Inflammatory macrophage (primary cell): ENCODE measurements at regions not wholly inside any gene's neighbourhood (a gene's known extent, or its start where the extent isn't known, plus 50 kb on each side); places are given as distances from the start of the nearest gene placed in this dataset.
"Not testable (repeated sequence)": the region's sequence is repeated elsewhere in the genome, so short reads cannot be mapped to it uniquely, and the experiment has no call there.

ENCODE experiments used
- DNase-seq, 2 donors: peaks; one replicate each; pipeline ENCODE4 v3.0.0-alpha.2; 2020 to 2022

GRCh38 chr5:106414342-106414741 is 1256.4 kb downstream of the EFNA5 start:
- DNase-seq: no peak

DNA sequence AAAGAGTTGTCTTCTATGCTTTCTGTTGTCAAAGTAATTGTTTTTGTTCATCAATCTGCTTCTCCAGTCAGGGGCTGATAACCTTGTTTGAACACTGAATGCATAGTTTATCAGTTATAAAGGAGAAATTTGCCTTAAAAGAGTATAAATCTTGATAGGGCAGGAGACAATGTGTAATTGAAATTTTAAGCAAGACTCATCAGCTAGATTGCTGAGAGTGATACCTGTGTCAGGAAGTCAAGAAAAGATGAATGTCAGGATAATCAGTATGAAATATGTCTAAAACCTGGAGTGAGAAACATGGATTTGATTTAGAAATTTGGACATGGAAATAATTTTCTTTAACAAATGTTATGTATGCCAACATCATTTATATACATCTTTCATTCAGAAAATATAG is 1258.1 kb downstream of the EFNA5 start:
- DNase-seq: no peak

- DNase-seq: no peak
Measured at GRCh38 chr5:106408570-106408969, 1262.2 kb downstream of the EFNA5 start.

DNA sequence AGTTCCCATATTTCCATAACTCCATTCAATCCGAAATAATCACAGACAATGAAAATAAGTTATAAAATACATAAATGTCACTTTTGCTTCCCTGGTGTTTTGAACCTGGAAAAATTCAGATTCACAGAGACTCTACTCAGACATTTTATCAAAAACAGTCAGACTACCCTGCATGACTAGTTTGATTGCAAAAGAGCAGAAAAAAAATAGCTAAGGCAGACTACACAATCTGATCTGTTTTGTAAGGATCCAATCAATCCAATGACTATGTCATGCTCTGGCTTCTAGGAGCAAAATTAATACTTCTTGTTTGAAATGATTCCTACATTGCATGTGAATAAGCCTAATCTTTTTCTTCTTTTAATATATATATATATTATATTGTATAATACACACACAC is 1262.6 kb downstream of the EFNA5 start:
- no peak for DNase-seq

DNA sequence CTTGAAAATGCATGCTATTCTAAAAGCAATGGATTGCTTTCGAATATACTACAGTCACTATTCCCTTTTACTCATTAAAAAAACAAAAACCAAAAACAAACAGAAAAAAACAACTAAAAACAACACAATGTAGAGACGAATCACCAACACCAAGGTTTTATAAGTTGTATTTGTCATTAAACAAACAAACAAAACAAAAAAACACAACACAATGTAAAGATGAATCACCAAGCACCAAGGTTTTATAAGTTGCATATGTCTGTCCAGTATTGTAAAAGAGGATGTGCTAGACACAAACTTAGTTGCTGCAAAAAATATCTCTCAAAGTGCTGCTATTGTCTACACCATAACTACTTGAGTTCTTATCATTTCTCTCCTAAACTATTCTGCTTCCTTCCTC is 1269.2 kb downstream of the EFNA5 start:
- no peak for DNase-seq

DNA sequence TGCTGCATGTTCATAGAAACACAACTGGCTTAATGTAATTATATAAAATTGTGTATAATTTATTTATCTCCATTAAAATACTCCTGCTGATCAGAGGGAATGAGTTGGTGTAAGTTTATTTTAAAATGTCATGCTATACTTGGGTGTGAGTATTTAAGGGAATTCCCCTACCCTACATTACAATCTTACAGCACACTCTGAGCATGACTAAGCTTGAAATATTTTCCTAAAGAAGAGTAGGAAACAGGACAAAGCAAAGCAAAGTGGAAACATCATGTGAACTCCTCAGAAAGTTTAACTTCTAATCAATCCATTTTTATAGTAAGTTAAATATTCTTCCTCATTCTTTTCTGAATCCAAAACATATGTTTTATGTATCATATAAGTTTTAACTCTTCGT is 1271.3 kb downstream of the EFNA5 start:
- DNase-seq: no peak

DNA sequence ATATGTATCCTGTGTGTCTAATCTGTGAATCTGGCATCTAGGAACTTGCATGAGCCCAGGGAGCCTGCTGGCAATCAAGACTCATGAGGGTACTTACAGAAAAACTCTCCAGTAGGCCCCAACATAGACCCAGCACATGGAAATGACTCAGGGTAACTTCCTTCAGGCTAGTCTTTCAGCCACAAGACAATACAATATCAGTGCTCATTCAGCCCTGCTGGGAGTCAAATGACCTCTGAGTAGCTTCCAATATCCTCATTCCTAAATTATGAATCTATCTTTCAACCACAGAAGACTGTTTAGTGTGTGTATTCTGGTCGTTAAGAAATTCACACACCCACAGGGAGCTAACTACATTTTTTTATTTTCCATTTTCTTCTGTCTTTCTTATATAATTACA is 1273.0 kb downstream of the EFNA5 start:
- no peak for DNase-seq

DNA sequence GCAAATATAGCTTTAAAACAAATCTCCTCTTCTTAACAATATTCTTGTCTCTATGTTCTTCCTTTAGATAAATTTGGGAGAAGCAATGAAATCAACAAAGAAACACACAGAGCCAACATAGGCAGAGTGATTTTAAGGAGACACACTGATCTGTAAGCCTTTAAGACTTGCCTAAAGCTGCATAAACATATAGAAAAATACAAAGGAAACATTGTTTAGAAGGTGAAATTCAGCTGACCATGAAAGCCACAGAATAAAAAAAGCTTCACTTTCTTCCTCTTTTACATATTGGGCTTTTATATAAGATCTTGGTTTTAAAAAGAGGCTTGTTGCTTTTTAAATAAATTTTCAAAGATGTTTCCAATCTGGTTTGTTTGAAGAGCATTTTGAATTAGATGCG is 1277.5 kb downstream of the EFNA5 start:
- DNase-seq: no peak

DNA sequence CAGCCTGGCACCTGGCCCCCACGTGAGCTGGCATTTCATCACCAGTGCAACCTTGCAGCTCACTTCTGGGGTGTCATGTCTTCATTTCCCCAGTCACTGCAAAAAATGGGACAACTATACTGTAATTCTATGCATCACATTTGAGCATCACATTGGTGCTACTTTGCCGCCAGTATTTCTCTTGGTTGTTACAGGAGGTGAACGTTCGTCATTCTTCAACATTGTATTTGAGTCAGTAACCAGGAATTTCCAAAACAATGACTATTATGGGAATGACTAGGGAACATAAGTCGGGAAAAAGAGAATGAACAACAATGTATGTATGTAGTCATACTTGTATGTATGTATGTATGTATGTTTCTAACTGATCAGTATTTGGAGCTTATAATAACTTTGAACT is 1278.0 kb downstream of the EFNA5 start:
- DNase-seq: no peak

DNA sequence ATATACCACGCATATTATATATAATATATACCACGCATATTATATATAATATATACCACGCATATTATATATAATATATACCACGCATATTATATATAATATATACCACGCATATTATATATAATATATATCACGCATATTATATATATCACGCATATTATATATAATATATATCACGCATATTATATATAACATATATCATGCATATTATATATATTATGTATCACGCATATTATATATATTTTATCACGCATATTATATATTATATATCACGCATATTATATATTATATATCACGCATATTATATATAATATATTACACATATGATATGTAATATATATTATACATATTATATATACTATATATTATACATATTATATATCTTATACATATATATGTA is 1283.0 kb downstream of the EFNA5 start:
- not testable (repeated sequence) for DNase-seq

- no peak for DNase-seq
Measured at GRCh38 chr5:106386287-106386686, 1284.5 kb downstream of the EFNA5 start.

- DNase-seq: no peak
Measured at GRCh38 chr5:106380736-106381135, 1290.0 kb downstream of the EFNA5 start.

DNA sequence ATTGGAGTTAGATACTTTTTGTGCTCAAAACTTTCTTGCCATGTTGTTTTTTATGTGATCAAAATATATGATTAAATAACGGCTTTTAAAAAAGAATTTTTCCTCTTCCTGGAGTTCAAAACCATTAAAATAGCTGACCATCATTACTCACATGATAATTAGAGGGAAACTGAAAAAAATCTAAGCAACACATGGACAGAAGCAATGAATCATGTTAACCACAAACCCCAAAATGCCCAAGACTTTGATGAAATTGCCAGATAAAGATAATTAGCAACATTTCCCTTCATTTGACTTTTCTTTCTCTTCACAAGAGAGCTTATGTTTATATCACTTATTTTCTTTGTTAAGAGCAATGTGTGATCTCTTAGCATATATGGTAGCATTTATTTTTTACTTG is 1294.2 kb downstream of the EFNA5 start:
- DNase-seq: no peak

GRCh38 chr5:106374956-106375355 is 1295.8 kb downstream of the EFNA5 start:
- no peak for DNase-seq

- no peak for DNase-seq
Measured at GRCh38 chr5:106368021-106368420, 1302.7 kb downstream of the EFNA5 start.

- DNase-seq: no peak
Measured at GRCh38 chr5:106367281-106367680, 1303.5 kb downstream of the EFNA5 start.

DNA sequence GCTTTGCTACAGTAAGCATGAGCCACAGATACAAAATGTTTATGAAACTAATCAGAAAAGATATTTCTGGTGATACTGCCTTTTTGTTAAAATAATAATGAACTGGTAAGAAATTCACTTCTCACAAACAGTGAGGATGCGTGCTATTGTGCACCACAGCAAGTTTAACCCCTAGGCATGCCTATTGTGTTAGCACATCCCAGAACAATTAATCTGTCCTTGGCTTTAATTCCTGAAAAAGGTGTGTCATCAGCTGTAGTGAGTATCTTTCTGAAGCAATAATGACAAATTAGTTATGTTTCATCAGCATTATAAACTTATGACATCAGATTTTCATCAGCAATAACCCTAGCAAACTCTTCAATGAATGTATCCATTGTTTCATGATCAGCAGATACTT is 1307.2 kb downstream of the EFNA5 start:
- no peak for DNase-seq

DNA sequence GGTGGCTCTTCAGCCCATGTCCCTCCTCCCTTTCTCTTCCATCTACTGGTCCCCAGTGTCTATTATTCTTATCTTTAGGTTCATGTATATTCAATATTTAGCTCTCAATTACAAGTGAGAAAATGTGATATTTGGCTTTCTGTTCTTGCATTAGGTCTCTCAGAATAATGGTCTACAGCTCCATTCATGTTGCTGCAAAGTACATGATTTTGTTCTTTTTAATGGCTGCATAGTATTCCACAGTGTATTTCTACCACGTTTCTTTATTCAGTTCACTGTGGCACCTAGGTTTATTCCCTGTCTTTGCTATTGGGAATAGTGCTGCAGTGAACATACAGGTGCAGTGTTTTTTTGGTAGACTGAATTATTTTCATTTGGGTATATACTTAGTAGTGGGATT is 1308.8 kb downstream of the EFNA5 start:
- DNase-seq: no peak

DNA sequence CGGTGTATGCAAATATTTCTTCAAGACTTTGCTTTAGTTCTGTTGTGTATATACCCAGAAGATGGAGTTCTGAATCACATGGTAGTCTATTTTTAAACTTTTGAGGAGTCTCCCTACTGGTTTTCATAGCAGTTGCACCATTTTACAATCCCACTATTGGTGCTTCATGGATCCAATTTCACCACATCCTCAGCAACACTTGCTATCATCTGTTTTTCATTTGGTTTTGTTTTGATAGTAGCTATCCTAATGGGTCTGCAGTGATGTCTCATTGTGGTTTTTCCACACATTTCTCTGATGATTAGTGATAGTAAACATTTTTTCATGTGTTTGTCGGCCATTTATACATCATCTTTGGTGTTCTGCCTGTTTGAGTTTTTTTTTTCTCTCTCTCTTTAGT is 1339.3 kb downstream of the EFNA5 start:
- DNase-seq: no peak

- DNase-seq: no peak
Measured at GRCh38 chr5:106324356-106324755, 1346.4 kb downstream of the EFNA5 start.

DNA sequence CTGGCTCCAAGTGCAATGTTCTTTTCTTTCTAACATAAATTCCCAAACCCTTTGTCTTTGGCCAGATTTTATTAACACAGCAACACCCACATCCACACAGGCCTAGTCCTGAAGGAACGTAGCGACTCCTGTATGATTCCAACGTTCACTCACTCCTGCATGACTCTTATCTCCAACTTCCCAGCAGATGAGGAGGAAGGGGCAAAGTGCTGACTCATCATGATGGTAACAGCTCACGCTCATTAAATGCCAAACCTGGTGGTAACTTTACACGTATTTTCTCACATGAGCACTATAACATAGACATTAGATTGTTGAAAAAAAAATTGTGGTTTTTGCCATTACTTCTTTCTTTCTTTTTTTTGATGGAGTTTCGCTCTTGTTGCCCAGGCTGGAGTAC is 1349.5 kb downstream of the EFNA5 start:
- DNase-seq: no peak

GRCh38 chr5:106314221-106314824 is 1356.4 kb downstream of the EFNA5 start:
- no peak for DNase-seq

GRCh38 chr5:106312360-106312759 is 1358.4 kb downstream of the EFNA5 start:
- no peak for DNase-seq

DNA sequence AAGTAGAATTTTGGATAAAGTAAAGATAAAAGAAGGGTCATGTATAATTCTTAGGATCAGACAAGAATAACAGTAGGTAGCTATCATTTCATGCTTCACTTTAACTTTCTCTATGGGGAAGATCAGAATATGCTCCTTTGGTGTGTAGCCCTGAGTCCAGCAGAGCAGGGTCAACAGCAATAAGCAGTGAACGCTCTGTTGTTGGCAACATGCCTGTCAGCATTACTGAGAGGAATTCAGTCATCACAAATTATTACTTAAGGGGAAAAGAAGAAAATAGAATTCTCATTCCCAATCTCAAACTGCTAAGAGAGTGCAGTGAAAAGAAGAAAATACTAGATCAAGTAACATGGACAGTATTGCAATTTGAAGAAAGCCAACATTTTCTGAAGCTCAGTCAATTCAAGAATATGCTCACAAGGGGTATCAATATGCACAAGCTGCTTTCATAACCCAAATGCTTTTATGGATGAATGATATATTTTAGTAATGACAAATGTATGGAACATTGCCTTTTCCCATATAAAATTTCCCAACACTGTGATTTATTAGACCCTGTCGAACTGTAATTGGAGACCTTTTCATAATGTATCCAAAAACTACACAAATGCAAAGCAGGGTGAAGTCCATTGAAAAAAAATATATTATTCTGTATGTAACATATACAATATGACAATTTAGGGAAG is 1359.4 kb downstream of the EFNA5 start:
- no peak for DNase-seq

GRCh38 chr5:106307265-106307664 is 1363.5 kb downstream of the EFNA5 start:
- DNase-seq: no peak
